ENCODE measurements at regions not wholly inside any gene's neighbourhood (a gene's known extent, or its start where the extent isn't known, plus 50 kb on each side); places are given as distances from the start of the nearest gene placed in this dataset.

DNA sequence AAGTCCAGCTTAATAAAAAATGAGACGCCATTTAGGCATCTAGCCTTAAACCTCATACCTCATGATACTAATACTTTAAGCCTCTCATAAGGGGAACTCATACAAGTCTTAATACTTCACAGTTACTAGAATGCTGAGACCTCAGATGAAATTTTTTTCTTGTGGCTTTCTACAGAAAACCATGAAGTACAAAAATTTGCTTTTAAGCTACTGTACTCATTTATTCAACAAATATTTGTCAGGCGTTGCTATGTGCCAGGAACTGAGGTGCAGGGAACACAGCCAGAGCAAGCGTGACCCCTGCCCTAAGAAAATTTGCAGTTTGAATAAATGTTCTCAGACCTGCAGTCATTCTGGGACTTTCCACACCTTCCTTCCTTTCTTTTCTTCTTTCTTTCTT, 150.6 kb downstream of the MRPL39 start:
- Mint-ChIP-seq H3K27me3 (no peaks in the 10 kb centered on the region), H3K9me3 (ENCODE audit: insufficient read depth) (peaks cover 9% of the 10 kb centered on the region), H3K4me3 (peak overlapping the region; percentile 18), H3K27ac (peak overlapping the region; percentile 80), H3K4me1 (peaks cover 39% of the 10 kb centered on the region)
- H3K4me2 ChIP-seq (replicated peaks; ENCODE audit: low read depth, low read length, poor library complexity, severe bottlenecking) = peak overlapping the region; percentile 67
- H4K20me1 ChIP-seq (ENCODE audit: control insufficient read depth, insufficient read depth, low read length, poor library complexity, severe bottlenecking) = no peaks in the 10 kb centered on the region
- intact Hi-C loops (cut with micrococcal nuclease) = loop anchor here (1.0 kb wide), 3 partner anchors 32 to 151 kb away; partner anchors contain the start of gene MRPL39
- no peak for TF ChIP-seq EZH2 (IDR thresholded peaks at IDR 0.05; ENCODE audit: borderline replicate concordance, insufficient read depth, low read depth, low read length, poor library complexity, severe bottlenecking)
- TF ChIP-seq, protein P1, sequence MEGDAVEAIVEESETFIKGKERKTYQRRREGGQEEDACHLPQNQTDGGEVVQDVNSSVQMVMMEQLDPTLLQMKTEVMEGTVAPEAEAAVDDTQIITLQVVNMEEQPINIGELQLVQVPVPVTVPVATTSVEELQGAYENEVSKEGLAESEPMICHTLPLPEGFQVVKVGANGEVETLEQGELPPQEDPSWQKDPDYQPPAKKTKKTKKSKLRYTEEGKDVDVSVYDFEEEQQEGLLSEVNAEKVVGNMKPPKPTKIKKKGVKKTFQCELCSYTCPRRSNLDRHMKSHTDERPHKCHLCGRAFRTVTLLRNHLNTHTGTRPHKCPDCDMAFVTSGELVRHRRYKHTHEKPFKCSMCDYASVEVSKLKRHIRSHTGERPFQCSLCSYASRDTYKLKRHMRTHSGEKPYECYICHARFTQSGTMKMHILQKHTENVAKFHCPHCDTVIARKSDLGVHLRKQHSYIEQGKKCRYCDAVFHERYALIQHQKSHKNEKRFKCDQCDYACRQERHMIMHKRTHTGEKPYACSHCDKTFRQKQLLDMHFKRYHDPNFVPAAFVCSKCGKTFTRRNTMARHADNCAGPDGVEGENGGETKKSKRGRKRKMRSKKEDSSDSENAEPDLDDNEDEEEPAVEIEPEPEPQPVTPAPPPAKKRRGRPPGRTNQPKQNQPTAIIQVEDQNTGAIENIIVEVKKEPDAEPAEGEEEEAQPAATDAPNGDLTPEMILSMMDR (IDR thresholded peaks at IDR 0.05) = no peak
- no CpG with 5 or more reads among the region's 3 CpGs for WGBS (ENCODE audit: insufficient coverage)
- CTCF ChIA-PET = interaction anchor here (1.3 kb wide), 1 partner anchor 71 kb away, joined by 4 read pairs; no protein-coding TSS in a partner anchor
- DNase-seq (peak; percentile 63), ATAC-seq (ENCODE audit: low read depth) (peak; percentile 9)
- peaks cover 0 to 4% (median 0%) of the 10 kb centered on the region in 3 donors for H3K9me3 ChIP-seq (ENCODE audit: control extremely low read depth in 1 of 3, control insufficient read depth in 2 of 3, insufficient read depth in 1 of 3, low read length in 2 of 3)
- no peak overlapping the region for H3K9ac ChIP-seq (ENCODE audit: low read length)
- H2AFZ ChIP-seq (ENCODE audit: insufficient read depth, low read depth, low read length, poor library complexity, severe bottlenecking) = peak overlapping the region; percentile 19
- H3K79me2 ChIP-seq (ENCODE audit: control insufficient read depth, insufficient read depth, low read length) = peaks cover 4% of the 10 kb centered on the region
- POLR2A ChIA-PET = no interaction called here
- peak overlapping the region in 1 of 5 experiments; percentile 44 for H3K4me3 ChIP-seq (ENCODE audit: control extremely low read depth in 1 of 5, extremely low read depth in 1 of 5, insufficient read depth in 1 of 5, low read depth in 2 of 5, low read length in 4 of 5)
- no peaks in the 10 kb centered on the region for H3K27me3 ChIP-seq (replicated peaks in 1 of 4; ENCODE audit: control extremely low read depth in 1 of 4, control insufficient read depth in 3 of 4, insufficient read depth in 4 of 4, low read length in 3 of 4)
- peak overlapping the region; percentile 90 to 94 for H3K27ac ChIP-seq (ENCODE audit: low read length in 2 of 2)
- H3K4me1 ChIP-seq (ENCODE audit: control insufficient read depth in 2 of 2, insufficient read depth in 2 of 2, low read length in 2 of 2) = peaks cover 22 to 26% of the 10 kb centered on the region in 2 donors
- H3K36me3 ChIP-seq (replicated peaks in 1 of 2; ENCODE audit: control extremely low read depth in 1 of 2, control insufficient read depth in 1 of 2, extremely low read depth in 1 of 2, insufficient read depth in 2 of 2, low read length in 1 of 2) = no peaks in the 10 kb centered on the region

DNA sequence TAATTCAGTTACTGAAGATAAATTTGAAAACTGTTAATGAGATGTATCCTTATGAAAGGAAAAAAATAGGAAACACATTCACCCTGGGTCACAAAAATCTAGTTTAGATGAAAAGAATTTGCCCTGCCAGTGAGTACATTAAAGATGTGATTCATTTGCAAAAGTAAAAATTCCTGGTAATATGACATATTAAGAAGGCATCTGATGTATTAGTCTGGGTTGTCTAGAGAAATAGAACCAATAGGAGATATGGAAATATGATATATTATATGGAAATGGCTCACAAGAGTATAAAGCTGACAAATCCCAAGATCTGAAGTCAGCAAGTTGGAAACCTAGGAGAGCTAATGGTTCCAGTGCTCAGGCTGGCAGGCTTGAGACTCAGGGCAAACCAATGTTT, 153.8 kb downstream of the MRPL39 start:
- no peak overlapping the region for H3K4me2 ChIP-seq (replicated peaks; ENCODE audit: low read depth, low read length, poor library complexity, severe bottlenecking)
- peaks cover 2% of the 10 kb centered on the region for H3K79me2 ChIP-seq (ENCODE audit: control insufficient read depth, insufficient read depth, low read length)
- CTCF ChIA-PET = interaction anchor here (0.6 to 1.1 kb wide), 2 partner anchors 13 to 92 kb away, joined by 3 read pairs; no protein-coding TSS in a partner anchor
- no peak for TF ChIP-seq EZH2 (IDR thresholded peaks at IDR 0.05; ENCODE audit: borderline replicate concordance, insufficient read depth, low read depth, low read length, poor library complexity, severe bottlenecking)
- TF ChIP-seq, protein P1 (IDR thresholded peaks at IDR 0.05) = no peak
- Mint-ChIP-seq H3K27me3 (no peaks in the 10 kb centered on the region), H3K27ac (no peak overlapping the region), H3K4me1 (peaks cover 22% of the 10 kb centered on the region), H3K4me3 (no peak overlapping the region), H3K9me3 (ENCODE audit: insufficient read depth) (peaks cover 7% of the 10 kb centered on the region)
- H3K36me3 ChIP-seq (replicated peaks in 1 of 2; ENCODE audit: control extremely low read depth in 1 of 2, control insufficient read depth in 1 of 2, extremely low read depth in 1 of 2, insufficient read depth in 2 of 2, low read length in 1 of 2) = no peaks in the 10 kb centered on the region
- DNase-seq = no peak
- peaks cover 17 to 22% of the 10 kb centered on the region in 2 donors for H3K4me1 ChIP-seq (ENCODE audit: control insufficient read depth in 2 of 2, insufficient read depth in 2 of 2, low read length in 2 of 2)
- H4K20me1 ChIP-seq (ENCODE audit: control insufficient read depth, insufficient read depth, low read length, poor library complexity, severe bottlenecking) = no peaks in the 10 kb centered on the region
- H3K4me3 ChIP-seq (ENCODE audit: control extremely low read depth in 1 of 5, extremely low read depth in 1 of 5, insufficient read depth in 1 of 5, low read depth in 2 of 5, low read length in 4 of 5) = no peak overlapping the region
- ATAC-seq (ENCODE audit: low read depth) = no peak
- intact Hi-C loops (cut with micrococcal nuclease) = no loop called here
- H3K9me3 ChIP-seq (ENCODE audit: control extremely low read depth in 1 of 3, control insufficient read depth in 2 of 3, insufficient read depth in 1 of 3, low read length in 2 of 3) = peaks cover 0 to 8% (median 6%) of the 10 kb centered on the region in 3 donors
- POLR2A ChIA-PET = no interaction called here
- H3K27ac ChIP-seq (ENCODE audit: low read length in 2 of 2) = no peak overlapping the region
- H3K27me3 ChIP-seq (replicated peaks in 1 of 4; ENCODE audit: control extremely low read depth in 1 of 4, control insufficient read depth in 3 of 4, insufficient read depth in 4 of 4, low read length in 3 of 4) = no peaks in the 10 kb centered on the region
- no peak overlapping the region for H2AFZ ChIP-seq (ENCODE audit: insufficient read depth, low read depth, low read length, poor library complexity, severe bottlenecking)
- no peak overlapping the region for H3K9ac ChIP-seq (ENCODE audit: low read length)

Data from B cell (primary cell).